Right atrium auricular region (tissue), 2 donors: ENCODE measurements at regions not wholly inside any gene's neighbourhood (a gene's known extent, or its start where the extent isn't known, plus 50 kb on each side); places are given as distances from the start of the nearest gene placed in this dataset.
"Not testable (repeated sequence)": the region's sequence is repeated elsewhere in the genome, so short reads cannot be mapped to it uniquely, and the experiment has no call there.

ENCODE experiments used
- DNase-seq: peaks from one replicate; pipeline ENCODE4 v3.0.0-alpha.2; 2019; ENCODE audit warnings: low spot score
- H3K27ac ChIP-seq, 2 donors: fragments of 200-600 bp; sonication (generic); 1 replicate in 1 of 2; 2 replicates in 1 of 2; pipeline ENCODE4 v1.5.1; 2016 to 2019
- H3K27me3 ChIP-seq, 2 donors: fragments of 200-600 bp; sonication (generic); one replicate each; pipeline versions ENCODE4 v1.5.1 to v1.6.0; 2017 to 2019
- H3K36me3 ChIP-seq: fragments of 200-600 bp; sonication (generic); one replicate; pipeline ENCODE4 v1.5.1; 2016
- H3K4me1 ChIP-seq, 2 donors: fragments of 200-600 bp; sonication (generic); one replicate each; pipeline versions ENCODE4 v1.5.1 to v1.6.0; 2017 to 2019
- H3K4me3 ChIP-seq, 2 donors: fragments of 200-600 bp; sonication (generic); 1 replicate in 1 of 2; 2 replicates in 1 of 2; pipeline ENCODE4 v1.5.1; 2017 to 2019; ENCODE audit warnings: mild to moderate bottlenecking in 1 of 2, moderate library complexity in 1 of 2
- H3K9me3 ChIP-seq, 2 donors: fragments of 200-600 bp; sonication (generic); one replicate each; pipeline ENCODE4 v1.5.1; 2019
- CTCF ChIP-seq, 2 donors: fragments of 200-600 bp; sonication (generic); IDR thresholded peaks; one replicate each; pipeline ENCODE4 v1.5.1; 2019; ENCODE audit warnings: antibody characterized with exemption in 2 of 2

DNA sequence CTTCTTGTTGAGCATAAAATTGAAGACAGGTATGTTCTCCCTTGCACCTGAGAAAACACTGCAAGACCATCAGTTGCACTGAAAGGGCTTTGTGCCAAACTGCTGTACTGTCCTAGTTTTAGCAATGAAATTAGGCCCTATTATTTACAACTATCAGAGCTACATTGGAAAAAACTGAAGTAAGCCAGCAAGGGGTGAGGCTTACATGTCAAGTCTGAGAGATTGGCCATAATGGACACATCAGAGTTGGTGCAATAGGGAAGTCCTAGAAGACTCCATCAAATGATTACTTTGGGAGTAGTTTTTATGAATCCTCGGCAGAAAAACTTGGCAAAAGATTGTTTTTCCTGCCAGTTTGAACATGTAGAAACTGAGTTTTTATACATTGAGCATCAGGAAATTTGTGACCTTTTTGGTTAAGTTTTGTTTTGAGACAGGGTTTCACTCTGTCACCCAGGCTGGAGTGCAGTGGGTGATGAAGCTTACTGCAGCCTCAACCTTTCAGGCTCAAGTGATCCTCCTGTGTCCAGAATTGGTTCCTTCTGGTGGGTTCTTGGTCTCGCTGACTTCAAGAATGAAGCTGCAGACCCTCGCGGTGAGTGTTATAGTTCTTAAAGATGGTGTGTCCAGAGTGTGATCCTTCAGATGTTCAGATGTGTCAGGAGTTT is 160.1 kb upstream of the BANK1 start:
- no peak overlapping the region for H3K4me3 ChIP-seq

DNA sequence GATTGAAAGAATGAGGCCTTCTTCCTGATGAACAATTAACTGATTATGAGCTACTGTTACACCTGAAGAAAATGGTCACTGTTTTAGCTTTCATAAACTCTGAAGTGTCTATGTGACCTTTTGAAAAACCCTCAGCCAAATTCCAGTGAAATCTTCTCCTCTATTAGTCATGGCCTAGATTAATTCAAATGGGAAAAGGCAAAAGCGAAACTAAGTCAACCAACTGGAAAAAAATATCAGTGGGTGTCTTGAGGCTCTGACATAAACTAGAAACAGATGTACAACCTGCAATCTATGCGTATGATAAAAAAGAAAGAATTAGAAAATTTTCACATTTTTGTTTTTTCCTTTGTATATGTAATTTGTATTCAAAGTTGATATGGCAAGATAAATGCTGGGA is 169.4 kb upstream of the BANK1 start:
- Histone ChIP-seq H3K36me3 (no peaks in the 10 kb centered on the region), H3K9me3 (no peaks in the 10 kb centered on the region)

More for the DNA sequence above, 160.1 kb upstream of the BANK1 start:
- Histone ChIP-seq H3K27ac (no peak overlapping the region), H3K36me3 (no peaks in the 10 kb centered on the region), H3K9me3 (no peaks in the 10 kb centered on the region), H3K4me1 (no peaks in the 10 kb centered on the region), H3K27me3 (no peaks in the 10 kb centered on the region)
- DNase-seq, result no peak
- TF ChIP-seq CTCF (IDR thresholded peaks at IDR 0.05), result no peak

GRCh38 chr4:101615652-101616051 is 174.9 kb upstream of the BANK1 start:
- TF ChIP-seq CTCF (IDR thresholded peaks at IDR 0.05), result no peak
- H3K4me3 ChIP-seq, result no peak overlapping the region
- no peaks in the 10 kb centered on the region for H3K4me1 ChIP-seq
- H3K27me3 ChIP-seq, result no peaks in the 10 kb centered on the region
- H3K27ac ChIP-seq, result no peak overlapping the region
- no peak for DNase-seq
- H3K9me3 ChIP-seq, result no peaks in the 10 kb centered on the region
- no peaks in the 10 kb centered on the region for H3K36me3 ChIP-seq

More for the DNA sequence above, 169.4 kb upstream of the BANK1 start:
- Histone ChIP-seq H3K27me3 (no peaks in the 10 kb centered on the region), H3K27ac (no peak overlapping the region), H3K4me1 (no peaks in the 10 kb centered on the region), H3K4me3 (no peak overlapping the region)
- no peak for DNase-seq
- TF ChIP-seq CTCF (IDR thresholded peaks at IDR 0.05), result no peak

- H3K27me3 ChIP-seq, H3K36me3 ChIP-seq, H3K9me3 ChIP-seq, DNase-seq, H3K4me1 ChIP-seq, H3K4me3 ChIP-seq, H3K27ac ChIP-seq: not testable (repeated sequence)
These were observed 183.5 kb upstream of the BANK1 start for GRCh38 chr4:101606989-101607388.

GRCh38 chr4:101604976-101605375 is 185.6 kb upstream of the BANK1 start:
- H3K36me3 ChIP-seq, result no peaks in the 10 kb centered on the region
- TF ChIP-seq CTCF (IDR thresholded peaks at IDR 0.05), result no peak
- no peaks in the 10 kb centered on the region for H3K4me1 ChIP-seq
- no peaks in the 10 kb centered on the region for H3K27me3 ChIP-seq
- H3K27ac ChIP-seq, result no peak overlapping the region
- no peaks in the 10 kb centered on the region for H3K9me3 ChIP-seq
- no peak overlapping the region for H3K4me3 ChIP-seq
- no peak for DNase-seq

DNA sequence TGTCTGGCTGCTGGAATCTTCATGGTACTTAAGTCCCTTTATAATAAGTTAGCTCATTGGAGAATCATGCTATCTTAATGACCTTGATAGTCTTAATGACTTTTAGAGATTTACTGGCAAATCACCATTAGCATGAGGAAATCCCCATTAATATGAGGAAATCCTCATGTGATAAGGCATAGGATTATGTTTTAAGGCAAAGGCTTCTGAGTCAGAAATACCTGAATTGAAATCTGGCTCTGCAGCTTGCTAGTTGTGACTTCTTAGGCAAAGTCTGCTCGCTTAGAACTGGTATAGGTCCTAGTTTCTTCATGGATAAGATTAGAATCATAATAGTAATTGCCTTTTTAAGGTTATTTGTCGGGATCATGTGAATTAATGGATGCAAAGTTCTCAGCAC is 190.2 kb upstream of the BANK1 start:
- TF ChIP-seq CTCF (IDR thresholded peaks at IDR 0.05), result no peak
- no peaks in the 10 kb centered on the region for H3K36me3 ChIP-seq
- no peaks in the 10 kb centered on the region for H3K27me3 ChIP-seq
- H3K4me1 ChIP-seq, result no peaks in the 10 kb centered on the region
- no peak overlapping the region for H3K27ac ChIP-seq
- H3K4me3 ChIP-seq, result no peak overlapping the region
- H3K9me3 ChIP-seq, result no peaks in the 10 kb centered on the region
- DNase-seq, result no peak
